ENCODE measurements at regions not wholly inside any gene's neighbourhood (a gene's known extent, or its start where the extent isn't known, plus 50 kb on each side); places are given as distances from the start of the nearest gene placed in this dataset.

GRCh38 chr12:60052483-60052882 is 456.7 kb downstream of the SLC16A7 start:
- DNase-seq, result no peak

GRCh38 chr12:60059180-60059579 is 463.4 kb downstream of the SLC16A7 start:
- no peak for DNase-seq

- no peak for DNase-seq
Measured at GRCh38 chr12:60066655-60067054, 470.8 kb downstream of the SLC16A7 start.

- no peak for DNase-seq
Measured at GRCh38 chr12:60070552-60070951, 474.7 kb downstream of the SLC16A7 start.

GRCh38 chr12:60071759-60072191 is 475.9 kb downstream of the SLC16A7 start:
- DNase-seq, result no peak

- no peak for DNase-seq
Measured at GRCh38 chr12:60072911-60073310, 477.1 kb downstream of the SLC16A7 start.

GRCh38 chr12:60075091-60075490 is 479.3 kb downstream of the SLC16A7 start:
- DNase-seq, result no peak

GRCh38 chr12:60078026-60078425 is 482.2 kb downstream of the SLC16A7 start:
- DNase-seq, result no peak

- no peak for DNase-seq
Measured at GRCh38 chr12:60093428-60093827, 497.6 kb downstream of the SLC16A7 start.

- DNase-seq, result no peak
Measured at GRCh38 chr12:60094436-60094835, 498.6 kb downstream of the SLC16A7 start.

GRCh38 chr12:60096727-60097126 is 500.9 kb downstream of the SLC16A7 start:
- DNase-seq, result no peak

- DNase-seq, result no peak
Measured at GRCh38 chr12:60100160-60100559, 504.3 kb downstream of the SLC16A7 start.

GRCh38 chr12:60100852-60101251 is 505.0 kb downstream of the SLC16A7 start:
- no peak for DNase-seq

GRCh38 chr12:60101715-60102114 is 505.9 kb downstream of the SLC16A7 start:
- no peak for DNase-seq

GRCh38 chr12:60106214-60106613 is 510.4 kb downstream of the SLC16A7 start:
- no peak for DNase-seq

GRCh38 chr12:60107992-60108391 is 512.2 kb downstream of the SLC16A7 start:
- DNase-seq, result no peak

GRCh38 chr12:60112063-60112462 is 516.2 kb downstream of the SLC16A7 start:
- no peak for DNase-seq

GRCh38 chr12:60112763-60113162 is 516.9 kb downstream of the SLC16A7 start:
- no peak for DNase-seq

- no peak for DNase-seq
Measured at GRCh38 chr12:60114169-60114568, 518.3 kb downstream of the SLC16A7 start.

GRCh38 chr12:60119327-60119726 is 523.5 kb downstream of the SLC16A7 start:
- no peak for DNase-seq

GRCh38 chr12:60120199-60120598 is 524.4 kb downstream of the SLC16A7 start:
- DNase-seq, result no peak

- DNase-seq, result no peak
Measured at GRCh38 chr12:60123557-60123956, 527.7 kb downstream of the SLC16A7 start.

GRCh38 chr12:60137513-60137912 is 541.7 kb downstream of the SLC16A7 start:
- DNase-seq, result no peak

GRCh38 chr12:60138526-60138925 is 542.7 kb downstream of the SLC16A7 start:
- DNase-seq, result no peak

GRCh38 chr12:60144395-60144794 is 548.6 kb downstream of the SLC16A7 start:
- no peak for DNase-seq

GRCh38 chr12:60148109-60148508 is 552.3 kb downstream of the SLC16A7 start:
- DNase-seq, result no peak
